ENCODE measurements at regions not wholly inside any gene's neighbourhood (a gene's known extent, or its start where the extent isn't known, plus 50 kb on each side); places are given as distances from the start of the nearest gene placed in this dataset.

DNA sequence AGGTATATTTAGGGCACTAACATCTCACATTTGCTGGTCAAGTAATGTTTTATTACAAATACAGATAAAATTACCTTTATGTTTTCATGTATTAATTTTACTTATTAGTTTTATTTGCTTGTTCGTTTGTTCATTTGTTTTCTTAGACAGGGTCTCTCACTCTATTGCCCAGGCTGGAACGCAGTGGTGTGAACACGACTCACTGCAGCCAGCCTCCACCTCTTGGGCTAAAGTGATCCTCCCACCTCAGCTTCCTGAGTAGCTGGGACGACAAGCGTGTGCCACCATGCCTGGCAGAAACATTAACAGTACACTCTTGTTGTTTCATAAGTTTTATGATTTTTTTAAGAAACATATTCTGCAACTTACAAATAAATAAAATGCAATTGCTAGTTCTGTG lies 123.2 kb downstream of the ZNF608 start:
- Histone ChIP-seq H3K56ac (replicated peaks; ENCODE audit: insufficient read length, low read depth, low read length) (no peak overlapping the region), H4K91ac (replicated peaks; ENCODE audit: insufficient read length, low read length) (no peak overlapping the region)
- WGBS, 2 experiments (ENCODE audit: extremely low coverage in 1 of 2, insufficient coverage in 1 of 2, insufficient read length in 1 of 2, insufficient replicate concordance in 2 of 2, low coverage in 1 of 2, low lambda C conversion rate in 2 of 2, missing lambda C conversion rate in 1 of 2) = 97% methylated on average over 5 of the region's 5 CpGs; no CpG with 5 or more reads in 1 of the 2 experiments

More for the DNA sequence above, 123.2 kb downstream of the ZNF608 start:
- Histone ChIP-seq H4K5ac (ENCODE audit: insufficient read length, low read depth, low read length) (no peak overlapping the region), H3K14ac (ENCODE audit: insufficient read length) (no peak overlapping the region), H3K4me1 (replicated peaks in 1 of 4; ENCODE audit: control insufficient read depth in 3 of 4, insufficient read depth in 4 of 4, low read length in 3 of 4) (no peaks in the 10 kb centered on the region), H3K23me2 (ENCODE audit: low read depth, low read length) (no peaks in the 10 kb centered on the region), H2BK20ac (ENCODE audit: low read length) (no peak overlapping the region), H2AK5ac (ENCODE audit: low read depth, low read length) (no peak overlapping the region), H3K9me3 (ENCODE audit: insufficient read depth in 2 of 2, low read depth in 1 of 2, low read length in 1 of 2) (no peaks in the 10 kb centered on the region), H3K27ac (ENCODE audit: low read depth, low read length) (no peak overlapping the region), H3K23ac (ENCODE audit: insufficient read length) (no peak overlapping the region), H3K79me1 (ENCODE audit: low read depth, low read length) (no peaks in the 10 kb centered on the region), H2BK120ac (replicated peaks; ENCODE audit: low read depth, low read length) (no peak overlapping the region), H3K4ac (replicated peaks; ENCODE audit: insufficient read length, low read depth, low read length) (no peak overlapping the region), H3K36me3 (ENCODE audit: control insufficient read depth in 2 of 4, insufficient read depth in 4 of 4, low read length in 3 of 4) (no peaks in the 10 kb centered on the region), H4K20me1 (replicated peaks in 1 of 2; ENCODE audit: control insufficient read depth in 1 of 2, insufficient read depth in 2 of 2, low read length in 2 of 2) (no peaks in the 10 kb centered on the region), H3K4me3 (ENCODE audit: extremely low read depth in 1 of 4, insufficient read depth in 2 of 4, low read depth in 3 of 4, low read length in 4 of 4) (no peak overlapping the region), H2BK5ac (ENCODE audit: low read depth, low read length) (no peak overlapping the region), H2BK15ac (ENCODE audit: low read length) (no peak overlapping the region), H2AFZ (ENCODE audit: low read length) (no peak overlapping the region), H3K79me2 (ENCODE audit: control insufficient read depth in 1 of 2, insufficient read depth in 2 of 2, low read length in 2 of 2) (no peaks in the 10 kb centered on the region), H3K9ac (replicated peaks in 1 of 4; ENCODE audit: extremely low read depth in 1 of 4, low read depth in 3 of 4, low read length in 3 of 4) (no peak overlapping the region), H3K27me3 (replicated peaks in 1 of 4; ENCODE audit: control insufficient read depth in 3 of 4, extremely low read depth in 1 of 4, insufficient read depth in 3 of 4, low read length in 3 of 4) (no peaks in the 10 kb centered on the region), H4K8ac (ENCODE audit: extremely low read depth, insufficient read depth, low read length) (no peak overlapping the region), H3K4me2 (ENCODE audit: insufficient read depth in 1 of 2, low read depth in 2 of 2, low read length in 2 of 2) (no peak overlapping the region), H2BK12ac (ENCODE audit: low read depth, low read length) (no peak overlapping the region), H3K18ac (ENCODE audit: extremely low read depth, low read length) (no peak overlapping the region)
- TF ChIP-seq TAF7 (optimal IDR thresholded peaks at IDR 0.05; ENCODE audit: borderline replicate concordance, low read depth, low read length) (no peak), POLR2AphosphoS5 (IDR thresholded peaks at IDR 0.05; ENCODE audit: low read depth, low read length) (no peak), POLR2A (IDR thresholded peaks at IDR 0.05; ENCODE audit: control extremely low read depth in 1 of 2, low read depth in 2 of 2, low read length in 2 of 2) (no peak), ASH2L (IDR thresholded peaks at IDR 0.05; ENCODE audit: low read length) (no peak), TBP (IDR thresholded peaks at IDR 0.05; ENCODE audit: low read depth, low read length) (no peak), SIN3A (conservative IDR thresholded peaks at IDR 0.05 in 1 of 2, IDR thresholded peaks at IDR 0.05 in 1 of 2; ENCODE audit: low read depth in 1 of 2, low read length in 2 of 2) (no peak), TCF12 (IDR thresholded peaks at IDR 0.05; ENCODE audit: low read depth, low read length) (no peak)
- ChIA-PET POLR2A (ENCODE audit: partially characterized antibody) (no interaction called here), CTCF (ENCODE audit: partially characterized antibody) (no interaction called here)
- DNase-seq (ENCODE audit: low read depth in 1 of 2, low spot score in 2 of 2) = no peak
- no peak for FAIRE-seq

All from H1 (cell line).